ENCODE measurements at regions not wholly inside any gene's neighbourhood (a gene's known extent, or its start where the extent isn't known, plus 50 kb on each side); places are given as distances from the start of the nearest gene placed in this dataset.

DNA sequence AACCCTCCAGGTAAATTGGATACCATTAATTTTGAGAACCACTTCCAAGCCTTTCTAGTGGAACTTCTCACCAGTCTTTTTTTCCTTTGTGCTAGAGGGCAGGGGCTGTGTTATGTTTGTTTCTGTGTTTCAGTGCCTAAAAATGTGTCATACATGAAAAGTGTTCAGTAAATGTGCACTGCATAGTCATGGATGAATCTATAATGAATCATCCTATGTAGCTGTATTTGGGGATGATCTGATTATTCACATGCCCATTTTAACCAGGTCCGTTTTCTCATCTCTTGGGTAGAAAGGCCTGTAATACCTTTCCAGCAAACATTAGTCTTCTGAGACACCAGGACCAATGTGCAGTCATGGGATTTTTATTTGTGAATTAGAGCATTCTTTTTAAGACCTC is 583.0 kb upstream of the GOLIM4 start:
- TF ChIP-seq CTCF (conservative IDR thresholded peaks at IDR 0.05; ENCODE audit: low read depth, low read length) (no peak), RAD21 (IDR thresholded peaks at IDR 0.05; ENCODE audit: low read length) (no peak), CEBPB (IDR thresholded peaks at IDR 0.05; ENCODE audit: low read depth, low read length) (no peak), RFX5 (IDR thresholded peaks at IDR 0.05; ENCODE audit: low read depth, low read length) (no peak), SMC3 (IDR thresholded peaks at IDR 0.05; ENCODE audit: low read depth, low read length) (no peak), NFE2L2 (IDR thresholded peaks at IDR 0.05; ENCODE audit: low read depth, low read length) (no peak), POLR2A (IDR thresholded peaks at IDR 0.05; ENCODE audit: low read depth, low read length) (no peak), MAFK (IDR thresholded peaks at IDR 0.05; ENCODE audit: low read depth, low read length) (no peak), MXI1 (IDR thresholded peaks at IDR 0.05; ENCODE audit: borderline replicate concordance, low read depth, low read length) (no peak)
